GM10248 (cell line): ENCODE measurements at regions not wholly inside any gene's neighbourhood (a gene's known extent, or its start where the extent isn't known, plus 50 kb on each side); places are given as distances from the start of the nearest gene placed in this dataset.

ENCODE experiments used
- CTCF ChIA-PET: fragments of 300-600 bp; sonication (Branson Sonifier 250); formaldehyde crosslinking; extraction: SDS; loops from one replicate; lab custom pipeline; 2021; ENCODE audit warnings: antibody characterized with exemption; lab: Yijun Ruan, JAX
- POLR2A ChIA-PET: fragments of 350-650 bp; sonication (Branson Sonifier 250); formaldehyde crosslinking; extraction: SDS; loops from one replicate; lab custom pipeline; 2020; ENCODE audit warnings: antibody characterized with exemption; lab: Yijun Ruan, JAX
- DNase-seq: peaks from one replicate; pipeline ENCODE4 v3.0.0; 2012; ENCODE audit errors: extremely low spot score
- TF ChIP-seq, protein P1 (sequence below): IDR thresholded peaks from 2 replicates; pipeline ENCODE4 v1.5.1; 2012; ENCODE audit warnings: mild to moderate bottlenecking, low read depth; ENCODE audit errors: extremely low read depth, missing control alignments, control extremely low read depth

DNA sequence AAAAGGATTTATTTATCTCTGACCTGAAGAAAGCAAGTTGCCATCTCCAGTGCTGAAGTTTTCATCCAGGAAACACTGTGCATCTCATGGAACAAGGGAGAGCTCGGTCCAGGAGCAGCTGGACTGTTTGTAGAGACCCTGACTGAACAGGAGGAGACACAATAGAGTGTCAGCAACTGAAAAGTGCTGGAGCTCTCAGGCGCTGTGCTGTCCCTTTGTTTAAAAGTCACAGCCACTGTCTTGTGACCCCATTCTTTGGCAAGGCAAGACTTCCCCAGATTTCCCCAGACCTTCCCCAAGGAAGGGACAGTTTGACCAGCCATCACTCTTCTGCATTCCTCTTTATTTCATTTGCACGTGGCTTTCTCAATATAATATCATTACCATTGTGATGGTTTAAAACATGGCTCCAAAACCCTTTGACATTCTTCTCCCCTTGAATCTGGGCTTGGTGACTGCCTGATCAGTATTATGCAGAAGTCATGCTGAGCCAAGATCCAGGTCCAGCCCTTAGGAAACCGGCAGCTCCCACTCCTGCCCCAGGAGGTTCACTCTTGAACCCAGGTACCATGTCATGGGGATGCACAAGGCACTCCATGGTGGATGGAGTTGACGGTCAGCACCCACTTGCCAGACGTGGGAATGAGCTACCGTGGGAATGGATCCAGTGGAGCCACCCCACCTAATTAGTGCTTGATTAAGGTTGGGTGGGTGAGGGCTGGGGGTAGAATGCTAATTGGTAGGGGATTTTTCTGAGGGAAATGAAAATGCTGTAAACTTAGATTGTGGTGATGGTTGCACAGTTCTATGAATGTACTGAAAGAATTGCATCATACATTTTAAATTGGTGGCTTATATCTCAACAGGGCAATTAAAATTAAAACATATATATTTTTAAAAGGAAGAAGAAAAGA, 497.9 kb upstream of the RAB6C start:
- no peak for DNase-seq
- ChIA-PET POLR2A (no interaction called here), CTCF (no interaction called here)
- TF ChIP-seq, protein P1, sequence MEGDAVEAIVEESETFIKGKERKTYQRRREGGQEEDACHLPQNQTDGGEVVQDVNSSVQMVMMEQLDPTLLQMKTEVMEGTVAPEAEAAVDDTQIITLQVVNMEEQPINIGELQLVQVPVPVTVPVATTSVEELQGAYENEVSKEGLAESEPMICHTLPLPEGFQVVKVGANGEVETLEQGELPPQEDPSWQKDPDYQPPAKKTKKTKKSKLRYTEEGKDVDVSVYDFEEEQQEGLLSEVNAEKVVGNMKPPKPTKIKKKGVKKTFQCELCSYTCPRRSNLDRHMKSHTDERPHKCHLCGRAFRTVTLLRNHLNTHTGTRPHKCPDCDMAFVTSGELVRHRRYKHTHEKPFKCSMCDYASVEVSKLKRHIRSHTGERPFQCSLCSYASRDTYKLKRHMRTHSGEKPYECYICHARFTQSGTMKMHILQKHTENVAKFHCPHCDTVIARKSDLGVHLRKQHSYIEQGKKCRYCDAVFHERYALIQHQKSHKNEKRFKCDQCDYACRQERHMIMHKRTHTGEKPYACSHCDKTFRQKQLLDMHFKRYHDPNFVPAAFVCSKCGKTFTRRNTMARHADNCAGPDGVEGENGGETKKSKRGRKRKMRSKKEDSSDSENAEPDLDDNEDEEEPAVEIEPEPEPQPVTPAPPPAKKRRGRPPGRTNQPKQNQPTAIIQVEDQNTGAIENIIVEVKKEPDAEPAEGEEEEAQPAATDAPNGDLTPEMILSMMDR: no peak

DNA sequence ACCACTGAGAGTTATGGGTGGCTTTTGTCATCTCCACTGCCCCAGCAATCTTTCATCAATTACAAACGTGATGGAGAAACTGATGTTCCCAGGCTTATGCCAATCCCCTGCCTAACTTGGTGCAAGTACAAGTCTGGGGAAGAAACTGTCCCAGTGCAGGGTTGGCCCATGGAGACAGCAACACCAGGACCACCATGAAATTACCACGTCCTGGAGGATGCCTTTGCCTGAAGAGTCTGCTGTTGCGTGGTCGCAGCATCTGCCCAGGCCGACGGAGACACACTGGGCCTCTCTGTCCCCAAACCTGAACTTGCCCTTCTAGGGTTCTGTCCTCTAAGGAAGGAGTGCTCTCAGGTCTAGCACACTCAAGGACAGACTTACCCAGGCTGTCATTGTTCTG, 496.8 kb upstream of the RAB6C start:
- CTCF ChIA-PET: no interaction called here
- no peak for DNase-seq
- POLR2A ChIA-PET: no interaction called here
- TF ChIP-seq, protein P1: no peak

DNA sequence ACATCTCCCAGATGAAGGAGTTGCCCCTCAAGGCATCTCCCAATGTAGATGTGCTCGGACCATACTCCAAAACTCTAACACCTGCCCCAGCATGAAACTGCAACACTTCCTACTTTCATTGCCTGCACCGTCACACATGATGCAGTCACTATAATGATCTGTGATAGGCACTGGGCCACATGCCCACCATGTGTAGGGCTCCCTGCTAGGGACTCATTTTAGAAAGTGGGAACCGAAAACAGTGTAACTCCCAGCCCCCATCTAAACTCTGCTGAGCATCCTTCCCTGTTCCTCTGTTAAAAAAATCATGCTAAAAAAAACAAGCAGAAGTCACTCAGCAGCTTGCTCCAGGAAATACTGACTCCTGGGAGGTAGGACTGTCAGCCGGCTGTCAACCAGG, 496.1 kb upstream of the RAB6C start:
- ChIA-PET POLR2A (no interaction called here), CTCF (interaction anchor here (1.2 kb wide), 1 partner anchor 36 kb away, joined by 3 read pairs; no protein-coding TSS in a partner anchor)
- DNase-seq: no peak
- TF ChIP-seq, protein P1: no peak

- DNase-seq: no peak
- ChIA-PET POLR2A (no interaction called here), CTCF (no interaction called here)
- TF ChIP-seq, protein P1: no peak
These were observed 494.2 kb upstream of the RAB6C start for GRCh38 chr2:129484999-129485897.

DNA sequence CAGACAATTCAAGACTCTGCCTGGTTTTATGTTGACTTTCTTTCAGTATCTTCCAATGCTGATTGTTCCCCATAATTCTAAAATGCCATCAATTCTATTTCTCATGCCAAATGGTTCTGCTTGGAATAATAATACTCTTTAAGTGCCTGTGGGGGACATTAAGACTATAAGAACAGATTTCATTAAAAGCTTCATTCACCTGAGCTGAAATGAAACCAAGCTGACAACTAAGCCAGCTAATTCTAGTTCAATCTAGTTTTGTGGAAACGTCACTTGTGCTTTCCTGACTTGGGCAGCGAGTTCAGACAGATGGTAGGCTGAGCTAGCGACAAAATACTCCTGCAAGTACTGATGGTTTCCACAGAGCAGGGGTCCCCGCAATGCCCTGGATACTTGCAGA, 491.1 kb upstream of the RAB6C start:
- CTCF ChIA-PET: interaction anchor here (1.5 kb wide), 1 partner anchor 9 kb away, joined by 3 read pairs; no protein-coding TSS in a partner anchor
- POLR2A ChIA-PET: no interaction called here
- DNase-seq: no peak
- TF ChIP-seq, protein P1: no peak

GRCh38 chr2:129490641-129491040, 488.8 kb upstream of the RAB6C start:
- no peak for DNase-seq
- ChIA-PET POLR2A (no interaction called here), CTCF (no interaction called here)
- TF ChIP-seq, protein P1: no peak
